ENCODE measurements at regions not wholly inside any gene's neighbourhood (a gene's known extent, or its start where the extent isn't known, plus 50 kb on each side); places are given as distances from the start of the nearest gene placed in this dataset.

DNA sequence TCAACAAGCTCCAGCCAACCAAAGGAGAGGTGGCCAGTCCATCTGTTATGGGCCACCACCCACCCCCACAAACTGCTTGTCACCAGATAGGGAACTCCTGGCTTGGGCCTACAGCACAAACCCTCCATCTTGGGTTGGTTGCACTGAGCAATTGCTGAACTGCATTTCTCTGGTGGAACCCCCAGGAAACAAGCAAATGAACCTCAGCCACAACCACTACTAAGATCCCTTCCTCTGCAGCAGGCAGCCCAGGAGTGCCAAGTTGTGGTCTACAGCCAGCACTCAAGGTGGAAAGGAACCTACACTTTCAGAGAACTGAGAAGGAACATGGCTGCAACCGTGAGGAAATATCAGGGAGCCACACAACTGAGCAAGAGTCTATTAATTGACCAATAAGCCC, 171.6 kb downstream of the TMEM200A start:
- TF ChIP-seq CTCF (IDR thresholded peaks at IDR 0.05) (no peak), POLR2A (IDR thresholded peaks at IDR 0.05) (no peak)
- H3K4me3 ChIP-seq (replicated peaks in 1 of 3) = no peak overlapping the region
- H3K36me3 ChIP-seq = no peaks in the 10 kb centered on the region
- no peaks in the 10 kb centered on the region for H3K9me3 ChIP-seq
- no peaks in the 10 kb centered on the region for H3K27me3 ChIP-seq
- no peaks in the 10 kb centered on the region for H3K4me1 ChIP-seq
- 100% methylated on average over 1 of the region's 1 CpG for WGBS, 2 donors
- intact Hi-C loops (cut with DNase I) = no loop called here
- DNase-seq = no peak
- H3K27ac ChIP-seq = no peak overlapping the region

- intact Hi-C loops (cut with DNase I) = no loop called here
- DNase-seq = no peak
- H3K27ac ChIP-seq = no peak overlapping the region
- no peaks in the 10 kb centered on the region for H3K36me3 ChIP-seq
- no peak overlapping the region for H3K4me3 ChIP-seq (replicated peaks in 1 of 3)
- no peaks in the 10 kb centered on the region for H3K27me3 ChIP-seq
- TF ChIP-seq CTCF (IDR thresholded peaks at IDR 0.05) (no peak), POLR2A (IDR thresholded peaks at IDR 0.05) (no peak)
- H3K9me3 ChIP-seq = no peaks in the 10 kb centered on the region
- H3K4me1 ChIP-seq = no peaks in the 10 kb centered on the region
- 51 to 58% methylated on average over 3 of the region's 3 CpGs for WGBS, 2 donors
Observed at GRCh38 chr6:130547723-130548122, 181.9 kb downstream of the TMEM200A start.

DNA sequence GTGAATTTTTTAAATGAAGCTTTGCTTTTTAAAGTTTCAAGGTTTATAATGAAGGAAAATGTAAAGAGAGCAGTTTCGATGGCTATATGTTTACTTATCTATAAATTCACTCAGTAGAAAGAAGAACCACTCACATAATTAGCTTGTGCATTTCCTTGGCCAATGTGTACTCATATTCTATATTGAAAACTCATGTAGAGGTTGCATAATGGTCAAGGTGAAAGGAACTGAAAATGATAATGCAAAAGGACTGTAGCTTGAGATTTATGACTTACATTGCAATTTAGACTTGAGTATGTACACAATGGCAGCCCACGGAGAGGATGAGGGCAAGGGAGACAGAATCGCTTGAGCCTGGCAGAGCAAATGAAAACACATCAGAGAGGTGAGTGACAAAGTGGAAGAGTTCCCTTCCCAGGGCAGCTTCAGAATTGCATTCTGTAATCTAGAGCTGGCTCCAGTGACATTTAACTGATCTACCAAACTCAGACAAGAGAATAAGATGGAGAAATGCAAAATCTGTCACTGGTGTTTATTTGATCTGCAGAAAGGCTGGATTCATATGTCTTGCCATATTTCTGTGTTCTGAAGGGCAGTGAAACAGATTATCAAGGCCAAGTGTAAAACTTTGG, 191.8 kb downstream of the TMEM200A start:
- H3K27ac ChIP-seq = no peak overlapping the region
- no peak overlapping the region for H3K4me3 ChIP-seq (replicated peaks in 1 of 3)
- intact Hi-C loops (cut with DNase I) = no loop called here
- DNase-seq = no peak
- TF ChIP-seq POLR2A (IDR thresholded peaks at IDR 0.05) (no peak), CTCF (IDR thresholded peaks at IDR 0.05) (no peak)
- WGBS, 2 donors = 44 to 59% methylated on average over 3 of the region's 3 CpGs
- no peaks in the 10 kb centered on the region for H3K36me3 ChIP-seq
- H3K27me3 ChIP-seq = no peaks in the 10 kb centered on the region
- H3K9me3 ChIP-seq = no peaks in the 10 kb centered on the region
- no peaks in the 10 kb centered on the region for H3K4me1 ChIP-seq

DNA sequence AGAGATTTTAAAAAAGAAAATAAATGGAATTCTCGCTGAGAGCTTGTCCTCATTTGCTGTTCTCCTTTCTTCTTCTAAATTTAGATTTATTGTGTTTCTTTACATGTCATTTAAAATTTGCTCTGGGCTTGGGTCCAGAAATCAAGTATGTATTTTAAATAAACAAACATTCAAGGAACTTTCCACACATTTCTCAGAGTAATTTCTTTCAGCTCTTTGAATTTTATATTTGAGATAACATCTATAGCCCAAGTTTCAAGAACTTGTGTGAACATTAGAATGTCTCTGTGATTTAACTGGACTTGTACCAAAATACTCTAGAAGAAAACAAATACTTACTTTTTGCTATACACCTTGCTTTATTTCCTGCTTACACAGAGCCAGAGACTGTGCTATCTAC, 192.3 kb downstream of the TMEM200A start:
- WGBS, 2 donors = 65 to 71% methylated on average over 1 of the region's 1 CpG
- Histone ChIP-seq H3K4me3 (replicated peaks in 1 of 3) (no peak overlapping the region), H3K27me3 (no peaks in the 10 kb centered on the region), H3K9me3 (no peaks in the 10 kb centered on the region), H3K36me3 (no peaks in the 10 kb centered on the region), H3K27ac (no peak overlapping the region), H3K4me1 (no peaks in the 10 kb centered on the region)
- intact Hi-C loops (cut with DNase I) = no loop called here
- TF ChIP-seq CTCF (IDR thresholded peaks at IDR 0.05) (no peak), POLR2A (IDR thresholded peaks at IDR 0.05) (no peak)
- DNase-seq = no peak

- 57 to 74% methylated on average over 1 of the region's 1 CpG for WGBS, 2 donors
- Histone ChIP-seq H3K4me3 (replicated peaks in 1 of 3) (no peak overlapping the region), H3K9me3 (no peaks in the 10 kb centered on the region), H3K36me3 (no peaks in the 10 kb centered on the region), H3K27ac (no peak overlapping the region), H3K4me1 (no peaks in the 10 kb centered on the region), H3K27me3 (no peaks in the 10 kb centered on the region)
- TF ChIP-seq POLR2A (IDR thresholded peaks at IDR 0.05) (no peak), CTCF (IDR thresholded peaks at IDR 0.05) (no peak)
- intact Hi-C loops (cut with DNase I) = no loop called here
- DNase-seq = no peak
Observed at GRCh38 chr6:130559166-130559565, 193.3 kb downstream of the TMEM200A start.
